HEK293 (cell line): ENCODE measurements at regions not wholly inside any gene's neighbourhood (a gene's known extent, or its start where the extent isn't known, plus 50 kb on each side); places are given as distances from the start of the nearest gene placed in this dataset.

Source experiments
- CTCF ChIA-PET: fragments of 350-600 bp; formaldehyde crosslinking; extraction: SDS; loops from one replicate; lab custom pipeline; 2021; ENCODE audit warnings: antibody characterized with exemption; lab: Yijun Ruan, JAX
- POLR2A ChIA-PET: fragments of 300-600 bp; formaldehyde crosslinking; extraction: SDS; loops from one replicate; lab custom pipeline; 2020; ENCODE audit warnings: antibody characterized with exemption, inconsistent platforms; lab: Yijun Ruan, JAX
- H3K27ac ChIP-seq: fragments of 200-500 bp; sonication (Bioruptor generic); 2 replicates; pipeline ENCODE4 v1.5.1; 2014; ENCODE audit warnings: low read depth, low read length, control low read depth, inconsistent platforms; ENCODE audit errors: extremely low read depth
- H3K36me3 ChIP-seq, 2 experiments: fragments of 200-500 bp in 1 of 2; sonication (Bioruptor generic) in 1 of 2; 1 replicate in 1 of 2; 2 replicates in 1 of 2; pipeline ENCODE4 v1.5.1; 2014 to 2017; ENCODE audit warnings: inconsistent platforms in 2 of 2, low read length in 2 of 2; ENCODE audit not compliant: control insufficient read depth in 2 of 2, insufficient read depth in 1 of 2
- H3K4me1 ChIP-seq: fragments of 200-500 bp; sonication (Bioruptor generic); 2 replicates; pipeline ENCODE4 v1.5.1; 2014; ENCODE audit warnings: mild to moderate bottlenecking, low read length, inconsistent platforms; ENCODE audit not compliant: control insufficient read depth, insufficient read depth
- H3K4me3 ChIP-seq: 2 replicates; pipeline ENCODE4 v1.5.1; 2011; ENCODE audit warnings: low read depth, mild to moderate bottlenecking, control low read depth, low read length, moderate library complexity
- H3K9me3 ChIP-seq: fragments of 200-500 bp; sonication (Bioruptor generic); 2 replicates; pipeline ENCODE4 v1.5.1; 2014; ENCODE audit warnings: low read depth, low read length, inconsistent platforms; ENCODE audit not compliant: control insufficient read depth, insufficient read depth
- FEZF1 ChIP-seq: fragments of 450-650 bp; formaldehyde crosslinking; IDR thresholded peaks from 2 replicates; pipeline ENCODE4 v1.5.1; 2016; ENCODE audit warnings: missing biosample characterization, missing genetic modification characterization
- GLI2 ChIP-seq: fragments of 450-650 bp; formaldehyde crosslinking; IDR thresholded peaks from 2 replicates; pipeline ENCODE4; 2017; ENCODE audit warnings: missing biosample characterization, missing genetic modification characterization, low read depth, borderline replicate concordance
- KLF9 ChIP-seq: fragments of 450-650 bp; formaldehyde crosslinking; IDR thresholded peaks from 2 replicates; pipeline ENCODE4 v1.5.1; 2016; ENCODE audit warnings: missing biosample characterization, missing genetic modification characterization, low read depth
- PRDM1 ChIP-seq: fragments of 450-650 bp; formaldehyde crosslinking; IDR thresholded peaks from 2 replicates; pipeline ENCODE4; 2016; ENCODE audit warnings: missing biosample characterization, missing genetic modification characterization
- PRDM4 ChIP-seq: fragments of 450-650 bp; formaldehyde crosslinking; IDR thresholded peaks from 2 replicates; pipeline ENCODE4 v1.5.1; 2017; ENCODE audit warnings: missing biosample characterization, missing genetic modification characterization
- TRIM28 ChIP-seq: IDR thresholded peaks from 2 replicates; pipeline ENCODE4 v1.6.1; 2011; ENCODE audit warnings: low read length, control low read depth, borderline replicate concordance
- ZNF133 ChIP-seq: fragments of 450-650 bp; formaldehyde crosslinking; IDR thresholded peaks from 2 replicates; pipeline ENCODE4 v1.5.1; 2016; ENCODE audit warnings: missing biosample characterization, missing genetic modification characterization
- ZNF155 ChIP-seq: fragments of 450-650 bp; formaldehyde crosslinking; IDR thresholded peaks from 2 replicates; pipeline ENCODE4 v1.5.1; 2016; ENCODE audit warnings: missing biosample characterization, missing genetic modification characterization
- ZNF18 ChIP-seq: fragments of 450-650 bp; formaldehyde crosslinking; IDR thresholded peaks from 2 replicates; pipeline ENCODE4 v1.5.1; 2016; ENCODE audit warnings: missing biosample characterization, missing genetic modification characterization
- ZNF19 ChIP-seq: fragments of 450-650 bp; formaldehyde crosslinking; IDR thresholded peaks from 2 replicates; pipeline ENCODE4; 2016; ENCODE audit warnings: missing biosample characterization, missing genetic modification characterization, low read depth
- ZNF211 ChIP-seq: fragments of 450-650 bp; formaldehyde crosslinking; IDR thresholded peaks from 2 replicates; pipeline ENCODE4 v1.5.1; 2016; ENCODE audit warnings: low read depth, missing biosample characterization, missing genetic modification characterization
- ZNF221 ChIP-seq: fragments of 450-650 bp; formaldehyde crosslinking; IDR thresholded peaks from 2 replicates; pipeline ENCODE4 v1.5.1; 2017; ENCODE audit warnings: missing biosample characterization, missing genetic modification characterization, borderline replicate concordance
- ZNF26 ChIP-seq: fragments of 450-650 bp; formaldehyde crosslinking; IDR thresholded peaks from 2 replicates; pipeline ENCODE4 v1.5.1; 2016; ENCODE audit warnings: missing biosample characterization, missing genetic modification characterization
- ZNF366 ChIP-seq: fragments of 450-650 bp; formaldehyde crosslinking; conservative IDR thresholded peaks from 2 replicates; pipeline ENCODE4 v1.5.1; 2016; ENCODE audit warnings: missing biosample characterization, missing genetic modification characterization
- ZNF416 ChIP-seq: fragments of 450-650 bp; formaldehyde crosslinking; IDR thresholded peaks from 2 replicates; pipeline ENCODE4 v1.5.1; 2016; ENCODE audit warnings: missing biosample characterization, missing genetic modification characterization
- ZNF510 ChIP-seq: fragments of 450-650 bp; formaldehyde crosslinking; IDR thresholded peaks from 2 replicates; pipeline ENCODE4 v1.5.1; 2018; ENCODE audit warnings: mild to moderate bottlenecking, missing genetic modification characterization, missing biosample characterization; ENCODE audit not compliant: insufficient replicate concordance
- ZNF626 ChIP-seq: fragments of 450-650 bp; sonication (Bioruptor Pico); formaldehyde crosslinking; IDR thresholded peaks from 2 replicates; pipeline ENCODE4 v1.5.1; 2018; ENCODE audit warnings: missing biosample characterization, missing genetic modification characterization, inconsistent platforms
- ZNF670 ChIP-seq: fragments of 450-650 bp; formaldehyde crosslinking; IDR thresholded peaks from 2 replicates; pipeline ENCODE4 v1.5.1; 2016; ENCODE audit warnings: missing biosample characterization, missing genetic modification characterization, low read depth
- ZSCAN30 ChIP-seq: fragments of 450-650 bp; IDR thresholded peaks from 2 replicates; pipeline ENCODE4 v1.5.1; 2018; ENCODE audit warnings: missing biosample characterization, mild to moderate bottlenecking, missing genetic modification characterization, moderate library complexity
- TF ChIP-seq, protein P1 (sequence below): fragments of 450-650 bp; IDR thresholded peaks from 2 replicates; pipeline ENCODE4 v1.5.1; 2018; ENCODE audit warnings: missing biosample characterization, mild to moderate bottlenecking, missing genetic modification characterization
- TF ChIP-seq, protein P2 (sequence below): fragments of 450-650 bp; formaldehyde crosslinking; IDR thresholded peaks from 2 replicates; pipeline ENCODE4 v1.5.1; 2016; ENCODE audit warnings: missing biosample characterization, missing genetic modification characterization
- TF ChIP-seq, protein P3 (sequence below): fragments of 450-650 bp; formaldehyde crosslinking; IDR thresholded peaks from 2 replicates; pipeline ENCODE4 v1.5.1; 2016; ENCODE audit warnings: missing biosample characterization, missing genetic modification characterization
- TF ChIP-seq, protein P4 (sequence below): fragments of 450-650 bp; formaldehyde crosslinking; IDR thresholded peaks from 2 replicates; pipeline ENCODE4; 2016; ENCODE audit warnings: missing biosample characterization, missing genetic modification characterization

DNA sequence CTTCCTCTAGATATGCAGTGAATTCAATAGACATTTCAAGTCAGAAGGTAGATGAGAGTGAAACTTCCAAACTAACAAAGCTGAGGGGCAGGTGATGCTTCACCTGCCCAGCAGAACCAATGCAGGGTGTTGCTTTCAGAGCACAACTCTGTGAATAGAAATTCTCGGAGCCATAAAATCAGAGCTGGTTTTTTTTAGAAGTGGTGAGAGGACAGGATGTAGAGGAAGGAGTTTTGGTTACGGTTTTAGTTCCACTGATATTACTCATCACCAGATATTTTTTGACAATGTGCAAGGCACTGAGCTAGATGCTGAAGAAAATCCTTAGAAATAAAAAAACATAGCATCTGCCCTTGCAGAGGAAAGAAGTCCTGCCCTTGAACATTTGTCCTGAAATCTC is 62.2 kb downstream of the BMP4 start:
- POLR2A ChIA-PET: no interaction called here
- TF ChIP-seq TRIM28 (no peak), ZNF18 (no peak), ZNF26 (no peak), ZNF670 (tag by site-specific recombination) (no peak), KLF9 (no peak), FEZF1 (no peak)
- TF ChIP-seq, protein P1, sequence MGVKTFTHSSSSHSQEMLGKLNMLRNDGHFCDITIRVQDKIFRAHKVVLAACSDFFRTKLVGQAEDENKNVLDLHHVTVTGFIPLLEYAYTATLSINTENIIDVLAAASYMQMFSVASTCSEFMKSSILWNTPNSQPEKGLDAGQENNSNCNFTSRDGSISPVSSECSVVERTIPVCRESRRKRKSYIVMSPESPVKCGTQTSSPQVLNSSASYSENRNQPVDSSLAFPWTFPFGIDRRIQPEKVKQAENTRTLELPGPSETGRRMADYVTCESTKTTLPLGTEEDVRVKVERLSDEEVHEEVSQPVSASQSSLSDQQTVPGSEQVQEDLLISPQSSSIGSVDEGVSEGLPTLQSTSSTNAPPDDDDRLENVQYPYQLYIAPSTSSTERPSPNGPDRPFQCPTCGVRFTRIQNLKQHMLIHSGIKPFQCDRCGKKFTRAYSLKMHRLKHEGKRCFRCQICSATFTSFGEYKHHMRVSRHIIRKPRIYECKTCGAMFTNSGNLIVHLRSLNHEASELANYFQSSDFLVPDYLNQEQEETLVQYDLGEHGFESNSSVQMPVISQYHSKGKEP (tag by site-specific recombination): no peak
- H3K4me3 ChIP-seq: no peak overlapping the region
- CTCF ChIA-PET: no interaction called here
- H3K4me1 ChIP-seq: peaks cover 3% of the 10 kb centered on the region; the same call in 1 of the 2 replicates
- no peaks in the 10 kb centered on the region for H3K9me3 ChIP-seq
- no peak overlapping the region for H3K27ac ChIP-seq
- no peaks in the 10 kb centered on the region for H3K36me3 ChIP-seq

GRCh38 chr14:53893374-53893773 is 63.3 kb downstream of the BMP4 start:
- H3K4me3 ChIP-seq: no peak overlapping the region
- H3K9me3 ChIP-seq: no peaks in the 10 kb centered on the region
- POLR2A ChIA-PET: no interaction called here
- H3K4me1 ChIP-seq: peaks cover 3% of the 10 kb centered on the region; the same call in 1 of the 2 replicates
- CTCF ChIA-PET: interaction anchor here (0.6 kb wide), 1 partner anchor 331 kb away, joined by 3 read pairs; no protein-coding TSS in a partner anchor
- no peaks in the 10 kb centered on the region for H3K36me3 ChIP-seq
- H3K27ac ChIP-seq: no peak overlapping the region
- TF ChIP-seq ZNF416 (tag by site-specific recombination) (no peak), ZNF18 (no peak), ZNF221 (tag by site-specific recombination) (no peak), GLI2 (tag by site-specific recombination) (no peak), ZNF626 (no peak), ZNF155 (tag by site-specific recombination) (no peak), ZNF19 (tag by site-specific recombination) (no peak), PRDM4 (tag by site-specific recombination) (no peak), ZNF211 (tag by site-specific recombination) (no peak), ZSCAN30 (tag by site-specific recombination) (no peak), ZNF366 (tag by site-specific recombination) (no peak), ZNF133 (tag by site-specific recombination) (no peak), ZNF510 (tag by site-specific recombination) (no peak), PRDM1 (tag by site-specific recombination) (no peak)
- TF ChIP-seq, protein P2, sequence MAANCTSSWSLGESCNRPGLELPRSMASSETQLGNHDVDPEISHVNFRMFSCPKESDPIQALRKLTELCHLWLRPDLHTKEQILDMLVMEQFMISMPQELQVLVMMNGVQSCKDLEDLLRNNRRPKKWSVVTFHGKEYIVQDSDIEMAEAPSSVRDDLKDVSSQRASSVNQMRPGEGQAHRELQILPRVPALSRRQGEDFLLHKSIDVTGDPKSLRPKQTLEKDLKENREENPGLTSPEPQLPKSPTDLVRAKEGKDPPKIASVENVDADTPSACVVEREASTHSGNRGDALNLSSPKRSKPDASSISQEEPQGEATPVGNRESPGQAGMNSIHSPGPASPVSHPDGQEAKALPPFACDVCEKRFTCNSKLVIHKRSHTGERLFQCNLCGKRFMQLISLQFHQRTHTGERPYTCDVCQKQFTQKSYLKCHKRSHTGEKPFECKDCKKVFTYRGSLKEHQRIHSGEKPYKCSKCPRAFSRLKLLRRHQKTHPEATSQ (tag by site-specific recombination): no peak
- TF ChIP-seq, protein P3, sequence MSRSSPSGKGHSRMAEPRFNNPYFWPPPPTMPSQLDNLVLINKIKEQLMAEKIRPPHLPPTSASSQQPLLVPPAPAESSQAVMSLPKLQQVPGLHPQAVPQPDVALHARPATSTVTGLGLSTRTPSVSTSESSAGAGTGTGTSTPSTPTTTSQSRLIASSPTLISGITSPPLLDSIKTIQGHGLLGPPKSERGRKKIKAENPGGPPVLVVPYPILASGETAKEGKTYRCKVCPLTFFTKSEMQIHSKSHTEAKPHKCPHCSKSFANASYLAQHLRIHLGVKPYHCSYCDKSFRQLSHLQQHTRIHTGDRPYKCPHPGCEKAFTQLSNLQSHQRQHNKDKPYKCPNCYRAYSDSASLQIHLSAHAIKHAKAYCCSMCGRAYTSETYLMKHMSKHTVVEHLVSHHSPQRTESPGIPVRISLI (tag by site-specific recombination): no peak
- TF ChIP-seq, protein P4, sequence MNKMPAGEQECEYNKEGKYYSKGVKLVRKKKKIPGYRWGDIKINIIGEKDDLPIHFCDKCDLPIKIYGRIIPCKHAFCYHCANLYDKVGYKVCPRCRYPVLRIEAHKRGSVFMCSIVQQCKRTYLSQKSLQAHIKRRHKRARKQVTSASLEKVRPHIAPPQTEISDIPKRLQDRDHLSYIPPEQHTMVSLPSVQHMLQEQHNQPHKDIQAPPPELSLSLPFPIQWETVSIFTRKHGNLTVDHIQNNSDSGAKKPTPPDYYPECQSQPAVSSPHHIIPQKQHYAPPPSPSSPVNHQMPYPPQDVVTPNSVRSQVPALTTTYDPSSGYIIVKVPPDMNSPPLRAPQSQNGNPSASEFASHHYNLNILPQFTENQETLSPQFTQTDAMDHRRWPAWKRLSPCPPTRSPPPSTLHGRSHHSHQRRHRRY: no peak
